H9 (cell line): ENCODE measurements at regions not wholly inside any gene's neighbourhood (a gene's known extent, or its start where the extent isn't known, plus 50 kb on each side); places are given as distances from the start of the nearest gene placed in this dataset.
A peak's percentile ranks its signal among the peaks of the same experiment; 100 is the strongest.

Source experiments
- DNase-seq: peaks from one replicate; pipeline ENCODE4 v3.0.0-alpha.2; 2017
- H2AFZ ChIP-seq: one replicate; pipeline ENCODE4 v1.6.1; 2013; ENCODE audit warnings: mild to moderate bottlenecking, low read length, control low read depth, moderate library complexity
- H2AK5ac ChIP-seq: 2 replicates; pipeline ENCODE4 v1.6.1; 2013; ENCODE audit warnings: low read length, control low read depth, mixed read lengths; ENCODE audit not compliant: insufficient read length
- H2BK120ac ChIP-seq: one replicate; pipeline ENCODE4 v1.6.1; 2013; ENCODE audit warnings: low read depth, mild to moderate bottlenecking, low read length, control low read depth, inconsistent platforms; ENCODE audit not compliant: poor library complexity, severe bottlenecking
- H2BK12ac ChIP-seq: 2 replicates; pipeline ENCODE4 v1.6.1; 2013; ENCODE audit warnings: low read length, control low read depth, mixed read lengths, low read depth; ENCODE audit not compliant: insufficient read length
- H2BK15ac ChIP-seq: 2 replicates; pipeline ENCODE4 v1.6.1; 2013; ENCODE audit warnings: low read depth, low read length, control low read depth
- H2BK20ac ChIP-seq: one replicate; pipeline ENCODE4 v1.6.1; 2013; ENCODE audit warnings: low read depth, mild to moderate bottlenecking, low read length, control low read depth, inconsistent platforms; ENCODE audit not compliant: poor library complexity, severe bottlenecking
- H2BK5ac ChIP-seq: 2 replicates; pipeline ENCODE4 v1.6.1; 2013; ENCODE audit warnings: low read length, control low read depth, mixed read lengths; ENCODE audit not compliant: insufficient read length
- H3K14ac ChIP-seq: 2 replicates; pipeline ENCODE4 v1.6.1; 2013; ENCODE audit warnings: low read length, control low read depth; ENCODE audit not compliant: insufficient read depth
- H3K18ac ChIP-seq: 2 replicates; pipeline ENCODE4 v1.6.1; 2013; ENCODE audit warnings: low read depth, mild to moderate bottlenecking, mixed read lengths, low read length, control low read depth; ENCODE audit not compliant: insufficient read length
- H3K23ac ChIP-seq: 2 replicates; pipeline ENCODE4 v1.6.1; 2013; ENCODE audit warnings: low read length, control low read depth, mixed read lengths, low read depth; ENCODE audit not compliant: insufficient read length
- H3K23me2 ChIP-seq: 2 replicates; pipeline ENCODE4 v1.6.1; 2013; ENCODE audit warnings: low read depth, mild to moderate bottlenecking, mixed read lengths, low read length, control low read depth; ENCODE audit not compliant: insufficient read length, poor library complexity, severe bottlenecking
- H3K27ac ChIP-seq: 2 replicates; pipeline ENCODE4 v1.5.1; 2013; ENCODE audit warnings: low read length, control low read depth, mixed read lengths, low read depth; ENCODE audit not compliant: insufficient read length
- H3K27me3 ChIP-seq: 2 replicates; pipeline ENCODE4 v1.6.1; 2013; ENCODE audit warnings: low read length, control low read depth, inconsistent platforms; ENCODE audit not compliant: insufficient read depth
- H3K4ac ChIP-seq: 2 replicates; pipeline ENCODE4 v1.6.1; 2013; ENCODE audit warnings: low read depth, mild to moderate bottlenecking, control low read depth, inconsistent platforms, low read length, moderate library complexity
- H3K4me1 ChIP-seq: 2 replicates; pipeline ENCODE4 v1.6.1; 2013; ENCODE audit warnings: low read length, control low read depth, inconsistent platforms; ENCODE audit not compliant: insufficient read depth
- H3K4me2 ChIP-seq: 2 replicates; pipeline ENCODE4 v1.6.1; 2013; ENCODE audit warnings: low read length, control low read depth, mixed read lengths; ENCODE audit not compliant: insufficient read length, insufficient read depth
- H3K56ac ChIP-seq: 2 replicates; pipeline ENCODE4 v1.6.1; 2013; ENCODE audit warnings: low read depth, mild to moderate bottlenecking, mixed read lengths, low read length, control low read depth; ENCODE audit not compliant: insufficient read length
- H3K79me1 ChIP-seq: 2 replicates; pipeline ENCODE4 v1.6.1; 2013; ENCODE audit warnings: low read depth, mild to moderate bottlenecking, moderate library complexity, low read length, control low read depth, inconsistent platforms; ENCODE audit not compliant: insufficient read depth, poor library complexity, severe bottlenecking
- H3K79me2 ChIP-seq: 2 replicates; pipeline ENCODE4 v1.6.1; 2013; ENCODE audit warnings: low read length, control low read depth, inconsistent platforms; ENCODE audit not compliant: insufficient read depth
- H3K9ac ChIP-seq: 2 replicates; pipeline ENCODE4 v1.6.1; 2013; ENCODE audit warnings: low read length, control low read depth, mixed read lengths; ENCODE audit not compliant: insufficient read length; ENCODE audit errors: extremely low read depth
- H3K9me3 ChIP-seq: one replicate; pipeline ENCODE4 v1.6.1; 2013; ENCODE audit warnings: low read depth, low read length, inconsistent platforms; ENCODE audit not compliant: control insufficient read depth
- H3T11ph ChIP-seq: one replicate; pipeline ENCODE4 v1.6.1; 2013; ENCODE audit warnings: mild to moderate bottlenecking, low read length, control low read depth, inconsistent platforms
- H4K20me1 ChIP-seq: one replicate; pipeline ENCODE4 v1.6.1; 2013; ENCODE audit not compliant: control insufficient read depth, insufficient read length, insufficient read depth
- H4K5ac ChIP-seq: 2 replicates; pipeline ENCODE4 v1.6.1; 2013; ENCODE audit warnings: low read depth, mild to moderate bottlenecking, mixed read lengths, low read length, control low read depth; ENCODE audit not compliant: insufficient read length
- H4K8ac ChIP-seq: replicated peaks from 2 replicates; pipeline ENCODE4 v1.6.1; 2013; ENCODE audit warnings: low read length, control low read depth, mixed read lengths, low read depth; ENCODE audit not compliant: insufficient read length
- H4K91ac ChIP-seq: 2 replicates; pipeline ENCODE4 v1.6.1; 2013; ENCODE audit warnings: low read depth, mild to moderate bottlenecking, moderate library complexity, mixed read lengths, low read length, control low read depth; ENCODE audit not compliant: insufficient read length
- H3K27ac Mint-ChIP-seq, 3 experiments: 2 replicates in 2 of 3; 3 replicates in 1 of 3; pipeline ENCODE4 v1.8.0; 2020 to 2021; ENCODE audit warnings: mixed read lengths in 3 of 3, mild to moderate bottlenecking in 1 of 3, moderate library complexity in 1 of 3
- H3K27me3 Mint-ChIP-seq: 2 replicates; pipeline ENCODE4 v1.8.0; 2021; ENCODE audit warnings: low read depth, mild to moderate bottlenecking, moderate library complexity, mixed read lengths
- H3K36me3 Mint-ChIP-seq, 3 experiments: 2 replicates in 2 of 3; 3 replicates in 1 of 3; pipeline ENCODE4 v1.8.0; 2020 to 2021; ENCODE audit warnings: low read depth in 3 of 3, mixed read lengths in 3 of 3; ENCODE audit not compliant: insufficient read depth in 1 of 3
- H3K4me1 Mint-ChIP-seq, 2 experiments: 2 replicates each; pipeline ENCODE4 v1.8.0; 2020; ENCODE audit warnings: mixed read lengths in 2 of 2
- H3K4me3 Mint-ChIP-seq, 2 experiments: 2 replicates in 1 of 2; 3 replicates in 1 of 2; pipeline ENCODE4 v1.8.0; 2020 to 2021; ENCODE audit warnings: mild to moderate bottlenecking in 2 of 2, mixed read lengths in 2 of 2, moderate library complexity in 1 of 2
- H3K9me3 Mint-ChIP-seq, 2 experiments: 2 replicates in 1 of 2; 3 replicates in 1 of 2; pipeline ENCODE4 v1.8.0; 2020; ENCODE audit warnings: mild to moderate bottlenecking in 2 of 2, mixed read lengths in 2 of 2, moderate library complexity in 1 of 2
- CTCF ChIP-seq: fragments of 200-600 bp; sonication (generic); conservative IDR thresholded peaks from 3 replicates; pipeline ENCODE4 v1.8.0; 2021; ENCODE audit warnings: antibody characterized with exemption, mild to moderate bottlenecking
- WGBS: extraction: QIAGEN DNeasy Blood & Tissue Kit; methylation state at CpG from one replicate; pipeline ENCODE4 v1.1.7; 2013; ENCODE audit warnings: missing lambda C conversion rate, low lambda C conversion rate, mixed read lengths; ENCODE audit not compliant: insufficient read length; ENCODE audit errors: extremely low coverage; 5-methylcytosine and 5-hydroxymethylcytosine counted together

GRCh38 chr5:2302169-2302568, 419.4 kb upstream of the IRX4 start:
- no peaks in the 10 kb centered on the region for H3K36me3 Mint-ChIP-seq
- H3K4me1 Mint-ChIP-seq = peaks cover 37 to 47% of the 10 kb centered on the region in 2 experiments
- no peak overlapping the region for H3K4me3 Mint-ChIP-seq
- Histone ChIP-seq H4K5ac (no peak overlapping the region), H2AK5ac (no peak overlapping the region), H3K27ac (no peak overlapping the region), H4K8ac (no peak overlapping the region), H2BK20ac (no peak overlapping the region), H3K23ac (no peak overlapping the region), H3K9me3 (no peaks in the 10 kb centered on the region), H3K79me2 (no peaks in the 10 kb centered on the region), H3K23me2 (no peaks in the 10 kb centered on the region), H3T11ph (no peak overlapping the region), H4K91ac (no peak overlapping the region), H3K4me2 (no peak overlapping the region), H3K4me1 (no peaks in the 10 kb centered on the region), H2BK15ac (no peak overlapping the region), H2BK5ac (no peak overlapping the region), H3K14ac (no peak overlapping the region; the same call in 1 of the 2 replicates), H3K79me1 (no peaks in the 10 kb centered on the region), H3K56ac (no peak overlapping the region), H3K9ac (no peak overlapping the region), H2BK12ac (no peak overlapping the region), H2BK120ac (no peak overlapping the region), H3K18ac (no peak overlapping the region), H3K27me3 (no peaks in the 10 kb centered on the region), H3K4ac (no peak overlapping the region), H2AFZ (no peak overlapping the region), H4K20me1 (no peaks in the 10 kb centered on the region)
- no peak overlapping the region for H3K27ac Mint-ChIP-seq
- H3K27me3 Mint-ChIP-seq = peaks cover 12% of the 10 kb centered on the region
- H3K9me3 Mint-ChIP-seq = peaks cover 0 to 2% of the 10 kb centered on the region in 2 experiments; a peak in 2 of 5 replicates
- TF ChIP-seq CTCF = no peak
- no CpG with 5 or more reads among the region's 16 CpGs for WGBS
- peak; percentile 21 for DNase-seq
